Panc1 (cell line): ENCODE measurements at regions not wholly inside any gene's neighbourhood (a gene's known extent, or its start where the extent isn't known, plus 50 kb on each side); places are given as distances from the start of the nearest gene placed in this dataset.

Experiments used
- ATAC-seq: fragments of 200-7000 bp; cut with Tn5 transposase; 2 replicates; pipeline ENCODE4 v1.9.1; 2020; ENCODE audit warnings: mild to moderate bottlenecking, moderate library complexity
- BruUV-seq: library from RNA; stranded (reverse); fragments of 400-500 nt; replicated peaks from 2 replicates; lab custom pipeline; 2021; lab: Mats Ljungman, UMichigan
- CTCF ChIA-PET: fragments of 300-600 bp; sonication (Branson Sonifier 250); formaldehyde crosslinking; loops from one replicate; lab custom pipeline; 2022; ENCODE audit warnings: antibody characterized with exemption; lab: Charles Lee
- POLR2A ChIA-PET: fragments of 300-600 bp; sonication (Branson Sonifier 250); formaldehyde crosslinking; loops from one replicate; lab custom pipeline; 2022; ENCODE audit warnings: antibody characterized with exemption; lab: Charles Lee
- DNase-seq: peaks from one replicate; pipeline ENCODE4 v3.0.0-alpha.2; 2010; ENCODE audit warnings: low read depth, low spot score
- H3K27ac ChIP-seq: 2 replicates; pipeline ENCODE4 v1.5.1; 2011; ENCODE audit warnings: mild to moderate bottlenecking, low read length, inconsistent platforms
- H3K27me3 ChIP-seq: fragments of 200-500 bp; sonication (Bioruptor generic); 2 replicates; pipeline ENCODE4 v1.6.0; 2014; ENCODE audit warnings: low read length, inconsistent platforms; ENCODE audit not compliant: control insufficient read depth, insufficient read depth
- H3K36me3 ChIP-seq: fragments of 200-500 bp; sonication (Bioruptor generic); 2 replicates; pipeline ENCODE4 v1.5.1; 2014; ENCODE audit warnings: inconsistent platforms, mild to moderate bottlenecking, low read length, moderate library complexity; ENCODE audit not compliant: control insufficient read depth, insufficient read depth
- H3K4me1 ChIP-seq: 2 replicates; pipeline ENCODE4 v1.5.1; 2011; ENCODE audit warnings: inconsistent platforms, mild to moderate bottlenecking, low read length, moderate library complexity; ENCODE audit not compliant: control insufficient read depth, insufficient read depth
- H3K4me3 ChIP-seq, 2 experiments: 2 replicates each; pipeline ENCODE4 v1.5.1; 2011 to 2012; ENCODE audit warnings: low read depth in 2 of 2, low read length in 2 of 2, mild to moderate bottlenecking in 2 of 2, inconsistent platforms in 1 of 2, moderate library complexity in 1 of 2
- H3K9me3 ChIP-seq: fragments of 200-500 bp; sonication (Bioruptor generic); 2 replicates; pipeline ENCODE4 v1.5.1; 2014; ENCODE audit warnings: low read depth, mild to moderate bottlenecking, inconsistent platforms, low read length, moderate library complexity; ENCODE audit not compliant: control insufficient read depth, insufficient read depth
- POLR2AphosphoS5 ChIP-seq: IDR thresholded peaks from 2 replicates; pipeline ENCODE4 v1.6.1; 2012; ENCODE audit warnings: mild to moderate bottlenecking, low read depth, low read length, moderate library complexity
- SIN3A ChIP-seq: IDR thresholded peaks from 2 replicates; pipeline ENCODE4 v1.6.1; 2012; ENCODE audit warnings: low read depth, mild to moderate bottlenecking, low read length, moderate library complexity, borderline replicate concordance; ENCODE audit not compliant: insufficient read depth
- TCF7L2 ChIP-seq: IDR thresholded peaks from 2 replicates; pipeline ENCODE4 v1.6.1; 2011; ENCODE audit warnings: mild to moderate bottlenecking, low read depth, low read length, inconsistent platforms
- in situ Hi-C: cut with HindIII; loops from 2 replicates; pipeline ENCODE4 v1.10.0; 2016; ENCODE audit warnings: low sequenced_read_pairs, low pct_unique_long_range_greater_than_20kb
- intact Hi-C: fragments of 100-400 bp; cut with micrococcal nuclease; formaldehyde crosslinking; loops from one replicate; pipeline ENCODE4 v1.10.0; 2022; ENCODE audit not compliant: unreplicated experiment
- TF ChIP-seq, protein P1 (sequence below), 2 experiments: IDR thresholded peaks; 2 replicates each; pipeline ENCODE4 v1.6.1; 2011 to 2012; ENCODE audit warnings: low read depth in 2 of 2, control low read depth in 1 of 2, low read length in 1 of 2, mild to moderate bottlenecking in 1 of 2, moderate library complexity in 1 of 2; ENCODE audit not compliant: insufficient read depth in 1 of 2
- TF ChIP-seq, protein P2 (sequence below): fragments of 450-650 bp; IDR thresholded peaks from 2 replicates; pipeline ENCODE4 v1.5.1; 2017; ENCODE audit warnings: mild to moderate bottlenecking

DNA sequence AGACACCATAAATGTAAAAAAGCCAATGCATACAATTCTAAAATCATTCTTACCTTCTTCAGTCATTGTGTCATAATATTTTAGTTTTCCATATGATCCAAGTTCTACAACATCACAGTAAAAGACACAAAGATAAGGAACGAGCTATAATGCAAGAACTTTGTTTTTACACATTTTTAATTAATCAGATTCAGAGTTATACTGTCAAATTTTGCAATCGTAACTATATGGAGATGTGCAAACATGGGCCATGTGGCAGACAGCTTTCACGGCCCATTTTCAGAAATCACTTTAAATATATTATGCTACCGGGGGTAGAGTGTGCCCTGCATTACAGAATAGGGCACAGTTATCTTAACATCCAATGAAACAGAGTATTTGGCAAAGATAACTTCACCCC is 188.4 kb downstream of the ACER2 start:
- no peaks in the 10 kb centered on the region for H3K9me3 ChIP-seq
- in situ Hi-C loops: no loop called here
- DNase-seq: no peak
- no peak overlapping the region for H3K4me3 ChIP-seq
- TF ChIP-seq, protein P1, sequence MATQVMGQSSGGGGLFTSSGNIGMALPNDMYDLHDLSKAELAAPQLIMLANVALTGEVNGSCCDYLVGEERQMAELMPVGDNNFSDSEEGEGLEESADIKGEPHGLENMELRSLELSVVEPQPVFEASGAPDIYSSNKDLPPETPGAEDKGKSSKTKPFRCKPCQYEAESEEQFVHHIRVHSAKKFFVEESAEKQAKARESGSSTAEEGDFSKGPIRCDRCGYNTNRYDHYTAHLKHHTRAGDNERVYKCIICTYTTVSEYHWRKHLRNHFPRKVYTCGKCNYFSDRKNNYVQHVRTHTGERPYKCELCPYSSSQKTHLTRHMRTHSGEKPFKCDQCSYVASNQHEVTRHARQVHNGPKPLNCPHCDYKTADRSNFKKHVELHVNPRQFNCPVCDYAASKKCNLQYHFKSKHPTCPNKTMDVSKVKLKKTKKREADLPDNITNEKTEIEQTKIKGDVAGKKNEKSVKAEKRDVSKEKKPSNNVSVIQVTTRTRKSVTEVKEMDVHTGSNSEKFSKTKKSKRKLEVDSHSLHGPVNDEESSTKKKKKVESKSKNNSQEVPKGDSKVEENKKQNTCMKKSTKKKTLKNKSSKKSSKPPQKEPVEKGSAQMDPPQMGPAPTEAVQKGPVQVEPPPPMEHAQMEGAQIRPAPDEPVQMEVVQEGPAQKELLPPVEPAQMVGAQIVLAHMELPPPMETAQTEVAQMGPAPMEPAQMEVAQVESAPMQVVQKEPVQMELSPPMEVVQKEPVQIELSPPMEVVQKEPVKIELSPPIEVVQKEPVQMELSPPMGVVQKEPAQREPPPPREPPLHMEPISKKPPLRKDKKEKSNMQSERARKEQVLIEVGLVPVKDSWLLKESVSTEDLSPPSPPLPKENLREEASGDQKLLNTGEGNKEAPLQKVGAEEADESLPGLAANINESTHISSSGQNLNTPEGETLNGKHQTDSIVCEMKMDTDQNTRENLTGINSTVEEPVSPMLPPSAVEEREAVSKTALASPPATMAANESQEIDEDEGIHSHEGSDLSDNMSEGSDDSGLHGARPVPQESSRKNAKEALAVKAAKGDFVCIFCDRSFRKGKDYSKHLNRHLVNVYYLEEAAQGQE (IDR thresholded peaks at IDR 0.05; ENCODE audit: insufficient read depth in 1 of 2, low read depth in 2 of 2, low read length in 1 of 2): no peak
- TF ChIP-seq SIN3A (no peak), TCF7L2 (no peak), POLR2AphosphoS5 (no peak)
- TF ChIP-seq, protein P2, sequence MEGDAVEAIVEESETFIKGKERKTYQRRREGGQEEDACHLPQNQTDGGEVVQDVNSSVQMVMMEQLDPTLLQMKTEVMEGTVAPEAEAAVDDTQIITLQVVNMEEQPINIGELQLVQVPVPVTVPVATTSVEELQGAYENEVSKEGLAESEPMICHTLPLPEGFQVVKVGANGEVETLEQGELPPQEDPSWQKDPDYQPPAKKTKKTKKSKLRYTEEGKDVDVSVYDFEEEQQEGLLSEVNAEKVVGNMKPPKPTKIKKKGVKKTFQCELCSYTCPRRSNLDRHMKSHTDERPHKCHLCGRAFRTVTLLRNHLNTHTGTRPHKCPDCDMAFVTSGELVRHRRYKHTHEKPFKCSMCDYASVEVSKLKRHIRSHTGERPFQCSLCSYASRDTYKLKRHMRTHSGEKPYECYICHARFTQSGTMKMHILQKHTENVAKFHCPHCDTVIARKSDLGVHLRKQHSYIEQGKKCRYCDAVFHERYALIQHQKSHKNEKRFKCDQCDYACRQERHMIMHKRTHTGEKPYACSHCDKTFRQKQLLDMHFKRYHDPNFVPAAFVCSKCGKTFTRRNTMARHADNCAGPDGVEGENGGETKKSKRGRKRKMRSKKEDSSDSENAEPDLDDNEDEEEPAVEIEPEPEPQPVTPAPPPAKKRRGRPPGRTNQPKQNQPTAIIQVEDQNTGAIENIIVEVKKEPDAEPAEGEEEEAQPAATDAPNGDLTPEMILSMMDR: no peak
- intact Hi-C loops: no loop called here
- ChIA-PET CTCF (no interaction called here), POLR2A (no interaction called here)
- no peak for ATAC-seq
- H3K36me3 ChIP-seq: no peaks in the 10 kb centered on the region
- no peaks in the 10 kb centered on the region for H3K4me1 ChIP-seq
- H3K27ac ChIP-seq: no peak overlapping the region
- H3K27me3 ChIP-seq: no peaks in the 10 kb centered on the region
- BruUV-seq: no TSS peak

DNA sequence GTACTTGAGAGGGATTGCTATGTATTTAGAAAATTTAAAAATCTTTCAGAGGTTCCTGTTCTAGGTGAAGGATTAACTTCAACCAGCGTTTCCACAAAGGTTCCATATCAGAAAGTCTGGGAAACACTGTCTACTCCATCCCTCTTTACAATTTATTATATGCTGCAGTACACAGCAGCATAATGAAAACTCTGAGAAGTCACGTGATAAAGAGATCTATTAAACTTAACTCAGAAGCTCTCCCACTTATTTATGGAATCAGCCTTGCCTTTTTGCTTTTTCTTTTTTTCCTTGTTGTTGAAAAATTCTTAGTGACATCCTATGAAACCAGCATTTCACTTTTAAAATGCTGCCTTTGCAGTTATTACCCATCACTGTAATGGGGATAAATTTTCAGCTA is 186.2 kb downstream of the ACER2 start:
- Histone ChIP-seq H3K4me3 (no peak overlapping the region), H3K36me3 (no peaks in the 10 kb centered on the region), H3K27ac (no peak overlapping the region), H3K4me1 (no peaks in the 10 kb centered on the region), H3K27me3 (no peaks in the 10 kb centered on the region), H3K9me3 (no peaks in the 10 kb centered on the region)
- no peak for DNase-seq
- TF ChIP-seq SIN3A: no peak
- no peak for TF ChIP-seq TCF7L2
- POLR2A ChIA-PET: interaction anchor here (0.6 kb wide), 1 partner anchor 137 kb away, joined by 8 read pairs; no protein-coding TSS in a partner anchor
- intact Hi-C loops (no loop called here), in situ Hi-C loops (no loop called here)
- no peak for ATAC-seq
- CTCF ChIA-PET: interaction anchor here (0.5 kb wide), 1 partner anchor 77 kb away, joined by 3 read pairs; no protein-coding TSS in a partner anchor
- no TSS peak for BruUV-seq

- BruUV-seq: no TSS peak
- Histone ChIP-seq H3K36me3 (no peaks in the 10 kb centered on the region), H3K27ac (no peak overlapping the region), H3K4me1 (no peaks in the 10 kb centered on the region), H3K4me3 (no peak overlapping the region), H3K9me3 (no peaks in the 10 kb centered on the region), H3K27me3 (no peaks in the 10 kb centered on the region)
- DNase-seq (no peak), ATAC-seq (no peak)
- in situ Hi-C loops (no loop called here), intact Hi-C loops (no loop called here)
- ChIA-PET CTCF (interaction anchor here (0.6 kb wide), 1 partner anchor 713 kb away, joined by 6 read pairs; no protein-coding TSS in a partner anchor), POLR2A (no interaction called here)
- TF ChIP-seq, protein P1 (IDR thresholded peaks at IDR 0.05; ENCODE audit: insufficient read depth in 1 of 2, low read depth in 2 of 2, low read length in 1 of 2): no peak
- TF ChIP-seq TCF7L2 (no peak), SIN3A (no peak), POLR2AphosphoS5 (no peak)
- TF ChIP-seq, protein P2: no peak
Observed at GRCh38 chr9:19587678-19588077, 178.9 kb downstream of the ACER2 start.
